ENCODE measurements at regions not wholly inside any gene's neighbourhood (a gene's known extent, or its start where the extent isn't known, plus 50 kb on each side); places are given as distances from the start of the nearest gene placed in this dataset.

DNA sequence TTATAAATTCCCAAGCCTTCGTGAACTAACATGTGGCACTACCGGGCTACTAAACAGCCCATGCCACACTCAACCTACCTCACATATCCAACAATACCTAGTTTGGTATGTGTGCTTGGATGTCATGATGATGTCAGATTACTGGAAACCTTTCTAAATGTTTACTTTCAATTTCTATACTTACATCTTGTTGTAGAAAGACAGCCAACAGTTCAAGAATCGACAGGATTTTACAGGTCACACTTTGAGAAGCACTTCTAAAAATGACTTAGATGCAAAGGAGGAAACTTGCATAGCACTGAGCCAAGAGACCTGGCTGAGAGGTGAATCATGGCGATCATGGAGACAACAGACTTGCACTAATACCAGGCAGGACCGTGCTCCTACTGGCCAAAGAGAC lies 209.9 kb downstream of the COL4A1 start:
- intact Hi-C loops (cut with DNase I), result no loop called here
- DNase-seq, result no peak
- Histone ChIP-seq H3K4me1 (peaks cover 0 to 7% of the 10 kb centered on the region in 2 donors), H3K4me3 (replicated peaks in 1 of 3) (no peak overlapping the region), H3K9me3 (no peaks in the 10 kb centered on the region), H3K27ac (no peak overlapping the region), H3K27me3 (no peaks in the 10 kb centered on the region), H3K36me3 (no peaks in the 10 kb centered on the region)
- 90 to 92% methylated on average over 5 of the region's 5 CpGs for WGBS, 2 donors
- no peak for TF ChIP-seq POLR2A (IDR thresholded peaks at IDR 0.05)
- TF ChIP-seq, protein P1, sequence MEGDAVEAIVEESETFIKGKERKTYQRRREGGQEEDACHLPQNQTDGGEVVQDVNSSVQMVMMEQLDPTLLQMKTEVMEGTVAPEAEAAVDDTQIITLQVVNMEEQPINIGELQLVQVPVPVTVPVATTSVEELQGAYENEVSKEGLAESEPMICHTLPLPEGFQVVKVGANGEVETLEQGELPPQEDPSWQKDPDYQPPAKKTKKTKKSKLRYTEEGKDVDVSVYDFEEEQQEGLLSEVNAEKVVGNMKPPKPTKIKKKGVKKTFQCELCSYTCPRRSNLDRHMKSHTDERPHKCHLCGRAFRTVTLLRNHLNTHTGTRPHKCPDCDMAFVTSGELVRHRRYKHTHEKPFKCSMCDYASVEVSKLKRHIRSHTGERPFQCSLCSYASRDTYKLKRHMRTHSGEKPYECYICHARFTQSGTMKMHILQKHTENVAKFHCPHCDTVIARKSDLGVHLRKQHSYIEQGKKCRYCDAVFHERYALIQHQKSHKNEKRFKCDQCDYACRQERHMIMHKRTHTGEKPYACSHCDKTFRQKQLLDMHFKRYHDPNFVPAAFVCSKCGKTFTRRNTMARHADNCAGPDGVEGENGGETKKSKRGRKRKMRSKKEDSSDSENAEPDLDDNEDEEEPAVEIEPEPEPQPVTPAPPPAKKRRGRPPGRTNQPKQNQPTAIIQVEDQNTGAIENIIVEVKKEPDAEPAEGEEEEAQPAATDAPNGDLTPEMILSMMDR (IDR thresholded peaks at IDR 0.05), result no peak

DNA sequence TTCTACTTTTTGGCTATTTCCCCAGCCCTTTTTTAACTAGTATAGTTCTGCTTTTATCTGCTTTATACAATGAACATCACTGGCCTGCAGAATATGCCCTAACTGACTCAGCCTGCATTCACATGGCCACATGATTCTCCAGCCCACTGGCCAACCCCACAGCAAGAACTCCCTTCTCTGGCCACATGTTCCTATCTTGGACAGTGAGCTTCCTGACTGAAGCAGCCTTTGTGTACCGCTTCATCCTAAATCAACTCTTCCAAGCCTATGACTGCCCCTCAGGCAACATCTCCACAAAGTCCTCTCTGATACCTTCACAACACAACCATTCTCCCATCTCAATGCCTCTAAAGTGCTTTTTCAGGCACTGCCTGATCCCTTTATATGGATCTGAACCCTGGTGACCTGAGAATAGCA lies 214.1 kb downstream of the COL4A1 start:
- intact Hi-C loops (cut with DNase I), result no loop called here
- Histone ChIP-seq H3K27ac (no peak overlapping the region), H3K9me3 (no peaks in the 10 kb centered on the region), H3K27me3 (no peaks in the 10 kb centered on the region), H3K36me3 (no peaks in the 10 kb centered on the region), H3K4me1 (peaks cover 0 to 7% of the 10 kb centered on the region in 2 donors), H3K4me3 (replicated peaks in 1 of 3) (no peak overlapping the region)
- 97 to 100% methylated on average over 1 of the region's 1 CpG for WGBS, 2 donors
- no peak for DNase-seq
- TF ChIP-seq, protein P1 (IDR thresholded peaks at IDR 0.05), result no peak
- TF ChIP-seq POLR2A (IDR thresholded peaks at IDR 0.05), result no peak

DNA sequence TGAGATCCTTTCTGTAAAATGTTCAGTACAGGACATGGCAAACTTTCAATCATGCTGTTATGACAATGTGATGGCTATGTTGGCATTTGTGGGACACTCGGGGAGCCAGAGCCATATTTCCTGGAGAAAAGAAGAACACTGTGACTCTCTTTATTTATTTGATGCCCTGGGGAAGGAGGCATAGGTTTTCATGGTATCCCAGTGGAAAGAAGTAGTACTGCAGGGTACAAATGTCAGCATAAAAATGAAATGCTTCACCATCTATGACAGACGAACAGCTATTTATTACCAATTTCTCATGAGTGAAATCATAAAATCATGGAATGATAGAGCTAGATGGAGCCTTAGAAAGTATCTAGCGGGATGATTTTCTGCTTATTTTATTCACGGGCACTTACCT lies 217.1 kb downstream of the COL4A1 start:
- H3K4me1 ChIP-seq, result peaks cover 0 to 7% of the 10 kb centered on the region in 2 donors
- no peak overlapping the region for H3K4me3 ChIP-seq (replicated peaks in 1 of 3)

DNA sequence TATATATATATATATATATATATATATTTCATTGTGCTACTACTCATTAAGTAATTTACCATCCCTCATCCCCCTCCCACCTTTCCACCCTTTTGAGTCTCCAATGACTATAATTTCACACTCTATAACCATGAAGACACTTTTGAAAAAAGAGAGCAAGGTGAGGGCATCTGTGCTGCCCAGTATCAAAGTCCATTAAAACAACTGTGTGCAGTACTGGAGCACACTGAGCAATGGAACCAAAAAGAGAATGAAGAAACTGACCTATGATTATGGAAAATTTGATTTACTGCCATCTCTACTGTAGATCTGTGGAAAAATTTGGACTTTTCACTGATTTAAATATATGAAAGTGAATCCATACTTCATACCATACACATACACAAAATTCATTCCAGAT lies 217.9 kb downstream of the COL4A1 start:
- no peak for TF ChIP-seq POLR2A (IDR thresholded peaks at IDR 0.05)
- TF ChIP-seq, protein P1 (IDR thresholded peaks at IDR 0.05), result no peak
- no peak for DNase-seq

More for the DNA sequence above, 217.1 kb downstream of the COL4A1 start:
- intact Hi-C loops (cut with DNase I), result no loop called here
- H3K9me3 ChIP-seq, result peaks cover 5% of the 10 kb centered on the region
- H3K27ac ChIP-seq, result no peak overlapping the region
- 73 to 87% methylated on average over 4 of the region's 4 CpGs for WGBS, 2 donors
- DNase-seq, result no peak
- TF ChIP-seq POLR2A (IDR thresholded peaks at IDR 0.05), result no peak
- TF ChIP-seq, protein P1 (IDR thresholded peaks at IDR 0.05), result peak in 2 of 6 experiments; percentile 7 to 25
- no peaks in the 10 kb centered on the region for H3K27me3 ChIP-seq
- no peaks in the 10 kb centered on the region for H3K36me3 ChIP-seq

DNA sequence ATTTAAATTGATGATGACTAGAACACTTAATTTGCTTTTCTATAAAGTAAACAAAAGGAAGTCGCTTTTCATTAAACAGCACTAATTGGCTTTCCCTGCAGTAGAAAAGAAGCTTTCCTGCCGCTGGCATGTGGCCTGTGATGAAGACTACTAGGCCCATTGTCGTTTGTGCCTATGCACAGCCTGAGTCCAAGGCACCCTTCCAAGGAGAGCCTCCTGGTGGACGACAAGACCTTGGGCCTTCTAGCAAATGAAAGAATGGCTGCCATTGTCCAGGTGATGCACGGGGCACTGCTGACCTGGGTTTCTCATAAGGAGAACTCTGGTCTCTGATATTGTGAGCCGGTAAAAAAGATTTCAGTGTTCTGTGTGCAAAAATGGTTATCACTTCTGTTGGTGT lies 233.0 kb downstream of the COL4A1 start:
- Histone ChIP-seq H3K4me1 (no peaks in the 10 kb centered on the region), H3K36me3 (no peaks in the 10 kb centered on the region), H3K27ac (no peak overlapping the region), H3K9me3 (no peaks in the 10 kb centered on the region), H3K4me3 (replicated peaks in 1 of 3) (no peak overlapping the region), H3K27me3 (no peaks in the 10 kb centered on the region)
- intact Hi-C loops (cut with DNase I), result no loop called here
- WGBS, 2 donors, result 77 to 82% methylated on average over 6 of the region's 6 CpGs
- TF ChIP-seq, protein P1 (IDR thresholded peaks at IDR 0.05), result no peak
- TF ChIP-seq POLR2A (IDR thresholded peaks at IDR 0.05), result no peak
- no peak for DNase-seq

More for the DNA sequence above, 217.9 kb downstream of the COL4A1 start:
- H3K9me3 ChIP-seq, result peaks cover 5% of the 10 kb centered on the region
- no peak overlapping the region for H3K27ac ChIP-seq
- intact Hi-C loops (cut with DNase I), result no loop called here
- H3K36me3 ChIP-seq, result no peaks in the 10 kb centered on the region
- peaks cover 0 to under 1% of the 10 kb centered on the region in 2 donors for H3K4me1 ChIP-seq
- no peak overlapping the region for H3K4me3 ChIP-seq (replicated peaks in 1 of 3)
- no peaks in the 10 kb centered on the region for H3K27me3 ChIP-seq

All from thyroid gland (tissue), 4 donors.